ENCODE measurements at regions not wholly inside any gene's neighbourhood (a gene's known extent, or its start where the extent isn't known, plus 50 kb on each side); places are given as distances from the start of the nearest gene placed in this dataset.

GRCh38 chr16:73356401-73357079 is 308.6 kb upstream of the ZFHX3 start:
- no peak overlapping the region for H3K4me3 ChIP-seq
- in situ Hi-C loops (cut with MboI; ENCODE audit: low pct_ligation_motif_present in 1 of 4, low pct_unique_long_range_greater_than_20kb in 1 of 4, low sequenced_read_pairs in 3 of 4), result no loop called here
- no peak for DNase-seq
- H3K4me1 ChIP-seq, result no peaks in the 10 kb centered on the region
- no peaks in the 10 kb centered on the region for H3K9me3 ChIP-seq
- TF ChIP-seq POLR2AphosphoS5 (IDR thresholded peaks at IDR 0.05) (no peak), CTCF (IDR thresholded peaks at IDR 0.05) (no peak), POLR2A (IDR thresholded peaks at IDR 0.05) (no peak), EP300 (IDR thresholded peaks at IDR 0.05; ENCODE audit: low read depth) (no peak)
- H3K36me3 ChIP-seq, result no peaks in the 10 kb centered on the region
- no peak overlapping the region for H3K27ac ChIP-seq
- H3K27me3 ChIP-seq, result no peaks in the 10 kb centered on the region
- intact Hi-C loops (cut with DNase I; ENCODE audit: low total_unique reads), result no loop called here
- WGBS, 2 donors (ENCODE audit: low coverage in 1 of 2), result 87 to 94% methylated on average over 9 to 13 of the region's 13 CpGs

GRCh38 chr16:73355981-73356380 is 308.1 kb upstream of the ZFHX3 start:
- intact Hi-C loops (cut with DNase I; ENCODE audit: low total_unique reads), result no loop called here
- 90% methylated on average over 10 of the region's 10 CpGs; no CpG with 5 or more reads in 1 of the 2 donors for WGBS, 2 donors (ENCODE audit: low coverage in 1 of 2)

GRCh38 chr16:73354434-73354833 is 306.5 kb upstream of the ZFHX3 start:
- TF ChIP-seq POLR2A (IDR thresholded peaks at IDR 0.05), result no peak
- TF ChIP-seq CTCF (IDR thresholded peaks at IDR 0.05), result no peak
- no peak for TF ChIP-seq POLR2AphosphoS5 (IDR thresholded peaks at IDR 0.05)
- TF ChIP-seq EP300 (IDR thresholded peaks at IDR 0.05; ENCODE audit: low read depth), result no peak
- Histone ChIP-seq H3K4me1 (no peaks in the 10 kb centered on the region), H3K9me3 (no peaks in the 10 kb centered on the region), H3K27ac (no peak overlapping the region), H3K4me3 (no peak overlapping the region), H3K36me3 (no peaks in the 10 kb centered on the region), H3K27me3 (no peaks in the 10 kb centered on the region)
- in situ Hi-C loops (cut with MboI; ENCODE audit: low pct_ligation_motif_present in 1 of 4, low pct_unique_long_range_greater_than_20kb in 1 of 4, low sequenced_read_pairs in 3 of 4), result no loop called here
- DNase-seq, result no peak
- WGBS, 2 donors (ENCODE audit: low coverage in 1 of 2), result 43 to 61% methylated on average over 4 to 10 of the region's 10 CpGs
- intact Hi-C loops (cut with DNase I; ENCODE audit: low total_unique reads), result loop anchor here (5.0 kb wide), 1 partner anchor 1213 kb away; no protein-coding TSS in a partner anchor

More at GRCh38 chr16:73355981-73356380, 308.1 kb upstream of the ZFHX3 start:
- no peak overlapping the region for H3K27ac ChIP-seq
- no peak for DNase-seq
- no peaks in the 10 kb centered on the region for H3K27me3 ChIP-seq
- TF ChIP-seq CTCF (IDR thresholded peaks at IDR 0.05), result no peak
- no peak for TF ChIP-seq POLR2AphosphoS5 (IDR thresholded peaks at IDR 0.05)
- TF ChIP-seq POLR2A (IDR thresholded peaks at IDR 0.05), result no peak
- no peak for TF ChIP-seq EP300 (IDR thresholded peaks at IDR 0.05; ENCODE audit: low read depth)
- H3K4me1 ChIP-seq, result no peaks in the 10 kb centered on the region
- H3K36me3 ChIP-seq, result no peaks in the 10 kb centered on the region
- no peak overlapping the region for H3K4me3 ChIP-seq
- no peaks in the 10 kb centered on the region for H3K9me3 ChIP-seq
- in situ Hi-C loops (cut with MboI; ENCODE audit: low pct_ligation_motif_present in 1 of 4, low pct_unique_long_range_greater_than_20kb in 1 of 4, low sequenced_read_pairs in 3 of 4), result no loop called here

DNA sequence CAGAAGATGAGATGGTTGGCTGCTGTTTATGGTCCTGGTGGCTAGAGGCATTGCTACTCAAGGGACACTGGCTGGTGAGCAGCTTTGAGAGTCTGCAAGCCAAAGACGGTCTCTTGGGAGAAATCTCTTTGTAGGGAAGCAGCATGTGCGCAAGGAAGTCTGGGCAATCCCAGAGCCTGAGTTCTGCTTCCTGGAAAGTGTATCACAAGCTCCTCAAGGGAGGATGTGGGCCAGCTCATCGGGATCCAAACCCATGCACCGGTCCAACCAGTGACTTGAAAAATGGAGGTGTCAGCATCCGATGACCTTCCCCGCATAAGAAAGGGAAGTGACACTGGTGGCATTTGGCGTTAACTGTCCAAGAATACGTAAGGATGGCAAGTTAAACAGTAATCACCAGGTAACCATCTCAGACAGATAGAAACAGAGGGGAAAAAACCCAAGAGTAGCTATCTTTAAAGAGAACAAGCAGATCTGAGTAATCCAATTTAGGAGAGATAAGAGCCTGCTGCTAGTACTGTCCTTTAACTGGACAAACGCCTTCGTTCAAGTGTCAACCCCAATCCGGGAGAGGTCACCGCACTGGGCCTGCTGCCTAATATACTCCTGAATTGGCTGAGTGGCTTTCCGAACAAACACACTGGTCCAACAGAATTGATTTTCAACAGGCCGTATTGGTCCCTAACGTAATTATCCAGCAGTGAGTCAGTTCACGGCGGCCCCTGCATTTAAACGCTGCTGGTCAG is 303.0 kb upstream of the ZFHX3 start:
- in situ Hi-C loops (cut with MboI; ENCODE audit: low pct_ligation_motif_present in 1 of 4, low pct_unique_long_range_greater_than_20kb in 1 of 4, low sequenced_read_pairs in 3 of 4) (no loop called here), intact Hi-C loops (cut with DNase I; ENCODE audit: low total_unique reads) (loop anchor here (5.0 kb wide), 1 partner anchor 1216 kb away; no protein-coding TSS in a partner anchor)
- Histone ChIP-seq H3K9me3 (no peaks in the 10 kb centered on the region), H3K27me3 (no peaks in the 10 kb centered on the region), H3K27ac (no peak overlapping the region), H3K4me3 (no peak overlapping the region), H3K36me3 (no peaks in the 10 kb centered on the region), H3K4me1 (peaks cover 0 to 2% (median 0%) of the 10 kb centered on the region in 4 donors)
- 83 to 84% methylated on average over 8 to 18 of the region's 18 CpGs for WGBS, 2 donors (ENCODE audit: low coverage in 1 of 2)
- TF ChIP-seq POLR2A (IDR thresholded peaks at IDR 0.05), result no peak
- no peak for TF ChIP-seq POLR2AphosphoS5 (IDR thresholded peaks at IDR 0.05)
- no peak for TF ChIP-seq EP300 (IDR thresholded peaks at IDR 0.05; ENCODE audit: low read depth)
- TF ChIP-seq CTCF (IDR thresholded peaks at IDR 0.05), result no peak
- no peak for DNase-seq
